ENCODE measurements at regions not wholly inside any gene's neighbourhood (a gene's known extent, or its start where the extent isn't known, plus 50 kb on each side); places are given as distances from the start of the nearest gene placed in this dataset.

DNA sequence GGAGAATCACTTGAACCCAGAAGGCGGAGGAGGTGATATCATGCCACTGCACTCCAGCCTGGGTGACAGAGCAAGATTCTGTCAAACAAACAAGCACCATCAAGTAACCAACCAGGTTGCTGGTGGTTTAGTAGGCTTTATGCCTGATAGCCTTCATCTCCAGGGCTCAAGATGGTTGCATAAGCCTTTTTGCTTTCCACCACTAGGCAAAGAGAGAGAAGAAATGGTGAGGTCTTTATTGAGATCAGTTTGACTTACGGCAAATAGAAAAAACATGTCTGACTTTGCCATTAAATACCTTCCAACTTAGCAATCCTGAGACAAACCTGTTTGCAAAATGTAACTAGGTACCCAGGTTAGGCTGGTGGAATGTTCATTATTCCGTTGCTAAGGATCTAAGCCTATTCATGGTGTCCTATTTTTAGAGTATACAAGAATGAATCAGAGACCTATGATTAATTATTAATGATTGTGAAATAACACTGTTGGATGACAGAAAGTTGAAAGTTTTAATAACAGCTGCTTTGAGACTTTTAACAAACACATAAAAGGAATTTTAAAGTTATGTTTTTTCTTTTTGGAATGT lies 53.5 kb upstream of the SLC38A11 start:
- intact Hi-C loops (cut with DNase I; ENCODE audit: low total_unique reads), result loop anchor here (5.0 kb wide), 1 partner anchor 487 kb away; no protein-coding TSS in a partner anchor
- no peak overlapping the region for H3K4me3 ChIP-seq (ENCODE audit: low read depth, poor library complexity, severe bottlenecking)
- no peak for TF ChIP-seq POLR2A (IDR thresholded peaks at IDR 0.05)
- TF ChIP-seq, protein P1, sequence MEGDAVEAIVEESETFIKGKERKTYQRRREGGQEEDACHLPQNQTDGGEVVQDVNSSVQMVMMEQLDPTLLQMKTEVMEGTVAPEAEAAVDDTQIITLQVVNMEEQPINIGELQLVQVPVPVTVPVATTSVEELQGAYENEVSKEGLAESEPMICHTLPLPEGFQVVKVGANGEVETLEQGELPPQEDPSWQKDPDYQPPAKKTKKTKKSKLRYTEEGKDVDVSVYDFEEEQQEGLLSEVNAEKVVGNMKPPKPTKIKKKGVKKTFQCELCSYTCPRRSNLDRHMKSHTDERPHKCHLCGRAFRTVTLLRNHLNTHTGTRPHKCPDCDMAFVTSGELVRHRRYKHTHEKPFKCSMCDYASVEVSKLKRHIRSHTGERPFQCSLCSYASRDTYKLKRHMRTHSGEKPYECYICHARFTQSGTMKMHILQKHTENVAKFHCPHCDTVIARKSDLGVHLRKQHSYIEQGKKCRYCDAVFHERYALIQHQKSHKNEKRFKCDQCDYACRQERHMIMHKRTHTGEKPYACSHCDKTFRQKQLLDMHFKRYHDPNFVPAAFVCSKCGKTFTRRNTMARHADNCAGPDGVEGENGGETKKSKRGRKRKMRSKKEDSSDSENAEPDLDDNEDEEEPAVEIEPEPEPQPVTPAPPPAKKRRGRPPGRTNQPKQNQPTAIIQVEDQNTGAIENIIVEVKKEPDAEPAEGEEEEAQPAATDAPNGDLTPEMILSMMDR (IDR thresholded peaks at IDR 0.05), result no peak
- DNase-seq (ENCODE audit: low spot score in 2 of 2), result no peak
- 39 to 47% methylated on average over 3 of the region's 3 CpGs for WGBS, 2 donors

GRCh38 chr2:165007161-165007744 lies 51.9 kb upstream of the SLC38A11 start:
- H3K4me3 ChIP-seq (ENCODE audit: low read depth, poor library complexity, severe bottlenecking), result no peak overlapping the region
- DNase-seq (ENCODE audit: low spot score in 2 of 2), result no peak
- intact Hi-C loops (cut with DNase I; ENCODE audit: low total_unique reads), result loop anchor here (5.0 kb wide), 1 partner anchor 485 kb away; no protein-coding TSS in a partner anchor
- no peak for TF ChIP-seq POLR2A (IDR thresholded peaks at IDR 0.05)
- TF ChIP-seq, protein P1 (IDR thresholded peaks at IDR 0.05), result no peak
- 31 to 75% methylated on average over 1 of the region's 1 CpG for WGBS, 2 donors

Data from lower leg skin (tissue), 4 donors.